Transverse colon (tissue), 4 donors: ENCODE measurements at regions not wholly inside any gene's neighbourhood (a gene's known extent, or its start where the extent isn't known, plus 50 kb on each side); places are given as distances from the start of the nearest gene placed in this dataset.

ENCODE experiments used
- DNase-seq: peaks from one replicate; pipeline ENCODE4 v3.0.0-alpha.2; 2019
- H3K27ac ChIP-seq, 4 donors: fragments of 200-600 bp; sonication (generic); 2 replicates each; pipeline ENCODE4 v1.5.1; 2016 to 2018; ENCODE audit warnings: inconsistent platforms in 4 of 4
- H3K27me3 ChIP-seq: fragments of 200-600 bp; sonication (generic); 2 replicates; pipeline ENCODE4 v1.5.1; 2017; ENCODE audit warnings: inconsistent platforms
- H3K36me3 ChIP-seq, 4 donors: fragments of 200-600 bp; sonication (generic); 2 replicates each; pipeline ENCODE4 v1.5.1; 2017 to 2019; ENCODE audit warnings: inconsistent platforms in 4 of 4
- H3K4me1 ChIP-seq, 4 donors: fragments of 200-600 bp; sonication (generic); 2 replicates each; pipeline ENCODE4 v1.5.1; 2017 to 2020; ENCODE audit warnings: inconsistent platforms in 4 of 4
- H3K4me3 ChIP-seq, 4 donors: fragments of 200-600 bp; sonication (generic); 1 replicate in 1 of 4; 2 replicates in 3 of 4; pipeline versions ENCODE4 v1.5.1 to v1.6.1; 2017 to 2019; ENCODE audit warnings: inconsistent platforms in 4 of 4
- H3K9me3 ChIP-seq, 2 donors: fragments of 200-600 bp; sonication (generic); 2 replicates each; pipeline ENCODE4 v1.5.1; 2017 to 2019; ENCODE audit warnings: inconsistent platforms in 2 of 2
- EP300 ChIP-seq: sonication (generic); formaldehyde crosslinking; IDR thresholded peaks from one replicate; pipeline ENCODE4 v1.6.1; 2017; ENCODE audit warnings: antibody characterized with exemption, low read depth
- POLR2A ChIP-seq: fragments of 450-650 bp; IDR thresholded peaks from one replicate; pipeline ENCODE4 v1.6.1; 2016; ENCODE audit warnings: antibody characterized with exemption, mild to moderate bottlenecking, moderate library complexity
- POLR2AphosphoS5 ChIP-seq, 3 donors: sonication (generic); formaldehyde crosslinking; IDR thresholded peaks; one replicate each; pipeline ENCODE4 v1.6.1; 2016; ENCODE audit warnings: antibody characterized with exemption in 3 of 3
- WGBS, 2 donors: methylation state at CpG; one replicate each; pipeline ENCODE4 v1.1.5; 2018; ENCODE audit warnings: low coverage in 1 of 2; 5-methylcytosine and 5-hydroxymethylcytosine counted together
- in situ Hi-C, 4 donors: fragments of 200-750 bp; cut with MboI; loops; one replicate each; pipeline versions ENCODE4 v1.15.0 to v1.15.1; 2017; ENCODE audit warnings: low sequenced_read_pairs in 3 of 4, low pct_ligation_motif_present in 1 of 4, low pct_unique_long_range_greater_than_20kb in 1 of 4
- intact Hi-C: fragments of 100-400 bp; cut with DNase I; formaldehyde crosslinking; loops from one replicate; pipeline ENCODE4 v1.15.1; 2023; ENCODE audit warnings: low total_unique reads
- TF ChIP-seq, protein P1 (sequence below), 5 experiments: fragments of 200-600 bp in 3 of 5; fragments of 450-650 bp in 2 of 5; sonication (generic) in 3 of 5; IDR thresholded peaks; 1 replicate in 2 of 5; 2 replicates in 3 of 5; pipeline ENCODE4 v1.5.1; 2016 to 2017; ENCODE audit warnings: antibody characterized with exemption in 5 of 5, inconsistent platforms in 3 of 5, mild to moderate bottlenecking in 2 of 5, moderate library complexity in 1 of 5

DNA sequence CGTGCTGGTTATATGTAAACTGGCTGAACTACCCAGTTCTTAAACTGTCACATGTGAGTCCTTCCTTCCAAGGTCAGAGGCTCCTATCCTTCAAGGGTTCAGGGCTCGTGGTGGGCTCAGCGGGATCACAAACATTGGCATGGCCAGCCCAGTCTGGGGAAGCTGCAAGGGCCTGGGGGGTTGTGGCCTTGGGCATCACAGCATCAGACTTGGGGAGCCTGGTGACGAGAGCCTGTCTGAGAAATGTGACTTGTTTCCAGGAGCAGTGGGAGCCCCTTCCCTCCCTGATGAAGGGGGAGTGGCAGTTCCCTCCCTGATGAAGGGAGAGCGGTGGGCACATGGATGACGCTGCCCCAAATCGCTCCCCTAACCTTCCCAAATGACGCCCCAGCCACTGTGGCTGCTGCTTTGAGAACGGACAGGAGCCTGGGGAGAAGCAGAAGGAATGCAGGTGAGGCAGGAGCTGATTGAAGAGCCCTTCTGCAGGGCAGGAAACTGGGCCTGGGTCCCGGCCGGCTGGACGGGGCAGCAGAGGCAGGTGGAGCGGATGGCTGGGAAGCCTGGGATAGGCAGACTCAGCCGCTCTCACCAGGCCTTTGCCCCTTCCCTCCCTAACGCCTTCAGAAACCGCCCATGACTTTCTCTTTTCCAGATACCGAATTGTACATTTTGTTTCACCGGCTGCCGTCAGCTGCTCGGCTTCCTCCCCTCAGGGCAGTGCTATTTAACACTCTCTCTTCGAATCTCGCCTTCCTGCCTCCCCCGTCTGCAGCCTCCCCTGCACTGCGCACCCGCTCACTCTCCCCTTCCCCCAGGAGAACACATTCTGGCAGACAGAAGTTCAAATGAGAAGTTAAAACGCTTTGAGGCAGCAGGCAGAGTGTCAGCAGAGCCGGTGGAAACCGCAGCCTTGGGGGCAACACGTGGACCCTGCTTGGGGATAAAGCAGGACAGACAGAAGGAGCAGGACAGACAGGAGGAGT, 1486.7 kb downstream of the BRD1 start:
- WGBS, 2 donors = 9 to 49% methylated on average over 5 to 29 of the region's 29 CpGs
- in situ Hi-C loops = no loop called here
- no peak for DNase-seq
- no peak overlapping the region for H3K27ac ChIP-seq
- H3K36me3 ChIP-seq = no peaks in the 10 kb centered on the region
- intact Hi-C loops = no loop called here
- H3K4me1 ChIP-seq = no peaks in the 10 kb centered on the region
- no peaks in the 10 kb centered on the region for H3K9me3 ChIP-seq
- no peak overlapping the region for H3K4me3 ChIP-seq
- TF ChIP-seq POLR2AphosphoS5 (IDR thresholded peaks at IDR 0.05) = no peak
- TF ChIP-seq, protein P1, sequence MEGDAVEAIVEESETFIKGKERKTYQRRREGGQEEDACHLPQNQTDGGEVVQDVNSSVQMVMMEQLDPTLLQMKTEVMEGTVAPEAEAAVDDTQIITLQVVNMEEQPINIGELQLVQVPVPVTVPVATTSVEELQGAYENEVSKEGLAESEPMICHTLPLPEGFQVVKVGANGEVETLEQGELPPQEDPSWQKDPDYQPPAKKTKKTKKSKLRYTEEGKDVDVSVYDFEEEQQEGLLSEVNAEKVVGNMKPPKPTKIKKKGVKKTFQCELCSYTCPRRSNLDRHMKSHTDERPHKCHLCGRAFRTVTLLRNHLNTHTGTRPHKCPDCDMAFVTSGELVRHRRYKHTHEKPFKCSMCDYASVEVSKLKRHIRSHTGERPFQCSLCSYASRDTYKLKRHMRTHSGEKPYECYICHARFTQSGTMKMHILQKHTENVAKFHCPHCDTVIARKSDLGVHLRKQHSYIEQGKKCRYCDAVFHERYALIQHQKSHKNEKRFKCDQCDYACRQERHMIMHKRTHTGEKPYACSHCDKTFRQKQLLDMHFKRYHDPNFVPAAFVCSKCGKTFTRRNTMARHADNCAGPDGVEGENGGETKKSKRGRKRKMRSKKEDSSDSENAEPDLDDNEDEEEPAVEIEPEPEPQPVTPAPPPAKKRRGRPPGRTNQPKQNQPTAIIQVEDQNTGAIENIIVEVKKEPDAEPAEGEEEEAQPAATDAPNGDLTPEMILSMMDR (IDR thresholded peaks at IDR 0.05) = no peak
- no peak for TF ChIP-seq EP300
- no peak for TF ChIP-seq POLR2A
- H3K27me3 ChIP-seq = peaks cover 14% of the 10 kb centered on the region

DNA sequence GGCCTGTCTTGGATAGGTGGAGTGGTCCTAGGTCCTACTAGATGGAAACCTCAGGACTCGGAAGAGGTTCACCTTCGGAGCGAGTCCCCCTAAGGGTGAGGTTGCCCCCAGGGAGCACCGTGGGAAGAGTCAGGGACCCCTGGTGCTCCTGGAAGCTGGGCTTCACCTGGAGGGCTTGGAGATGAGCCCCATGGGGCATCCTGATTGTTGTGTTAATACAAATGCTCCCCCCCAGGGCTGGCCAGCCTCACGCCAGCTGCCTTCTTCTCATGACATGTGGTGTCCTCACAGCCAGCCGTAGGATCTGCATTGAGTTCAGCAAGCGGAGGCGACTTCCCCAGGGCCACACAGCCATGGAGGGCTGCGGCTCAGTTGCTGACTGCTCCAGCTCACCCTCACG, 1487.5 kb downstream of the BRD1 start:
- Histone ChIP-seq H3K4me3 (no peak overlapping the region), H3K9me3 (no peaks in the 10 kb centered on the region), H3K27ac (no peak overlapping the region), H3K27me3 (peaks cover 14% of the 10 kb centered on the region), H3K36me3 (no peaks in the 10 kb centered on the region), H3K4me1 (no peaks in the 10 kb centered on the region)
- in situ Hi-C loops = no loop called here
- DNase-seq = no peak
- WGBS, 2 donors = 87% methylated on average over 10 of the region's 10 CpGs; no CpG with 5 or more reads in 1 of the 2 donors
- intact Hi-C loops = no loop called here
- no peak for TF ChIP-seq EP300
- TF ChIP-seq POLR2A = no peak
- TF ChIP-seq POLR2AphosphoS5 (IDR thresholded peaks at IDR 0.05) = no peak
- TF ChIP-seq, protein P1 (IDR thresholded peaks at IDR 0.05) = no peak

DNA sequence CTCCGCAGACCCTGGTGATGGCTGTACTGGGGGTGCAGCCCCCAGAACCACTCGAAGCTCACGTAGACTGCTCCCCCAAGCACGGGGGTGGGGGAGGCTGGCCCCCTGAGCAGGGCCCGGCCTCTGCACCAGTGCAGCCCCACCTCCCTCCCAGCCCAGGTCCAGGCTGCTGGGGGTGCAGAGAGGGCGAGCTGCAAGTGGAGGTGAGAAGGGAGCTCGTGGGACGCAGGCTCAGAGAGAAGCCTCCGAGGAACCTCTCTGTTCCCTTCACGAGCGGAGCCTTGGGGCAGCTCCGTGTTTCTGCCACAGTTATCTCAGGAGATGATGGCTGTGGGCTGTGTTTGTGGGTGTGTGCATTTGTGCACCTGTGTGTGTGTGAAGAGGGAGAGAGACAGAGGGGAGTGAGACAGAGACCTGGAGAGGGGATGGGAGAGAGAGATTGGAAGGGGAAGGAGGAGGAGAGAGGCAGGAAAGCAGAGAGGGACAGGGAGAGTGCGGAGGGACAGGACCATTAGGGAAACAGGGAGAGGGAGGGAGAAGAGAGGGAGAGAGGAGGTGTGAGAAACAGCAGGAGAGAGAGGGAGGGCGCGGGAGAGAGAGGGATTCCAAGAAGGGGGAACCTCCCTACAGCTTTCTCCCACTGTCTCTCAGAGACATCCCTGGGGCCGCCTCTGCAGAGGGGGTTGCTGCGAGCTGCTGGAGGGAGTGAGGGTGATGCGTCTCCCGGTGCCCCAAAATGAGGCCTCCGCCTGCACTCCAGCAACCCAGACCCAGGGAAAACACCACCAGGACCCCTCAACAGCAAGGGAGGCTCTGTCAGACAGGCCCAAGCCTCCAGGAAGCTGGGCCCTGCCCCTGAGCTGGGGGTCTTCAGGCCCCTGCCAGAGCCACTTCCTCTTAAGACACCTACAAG, 1488.6 kb downstream of the BRD1 start:
- 84% methylated on average over 20 of the region's 20 CpGs; no CpG with 5 or more reads in 1 of the 2 donors for WGBS, 2 donors
- intact Hi-C loops = no loop called here
- no peak for DNase-seq
- no peak overlapping the region for H3K27ac ChIP-seq
- no peaks in the 10 kb centered on the region for H3K36me3 ChIP-seq
- H3K4me1 ChIP-seq = no peaks in the 10 kb centered on the region
- no peak overlapping the region for H3K4me3 ChIP-seq
- in situ Hi-C loops = no loop called here
- peaks cover 14% of the 10 kb centered on the region for H3K27me3 ChIP-seq
- TF ChIP-seq POLR2A (no peak), EP300 (no peak), POLR2AphosphoS5 (IDR thresholded peaks at IDR 0.05) (no peak)
- TF ChIP-seq, protein P1 (IDR thresholded peaks at IDR 0.05) = no peak
- H3K9me3 ChIP-seq = no peaks in the 10 kb centered on the region
